GM19328 (cell line): ENCODE measurements at regions not wholly inside any gene's neighbourhood (a gene's known extent, or its start where the extent isn't known, plus 50 kb on each side); places are given as distances from the start of the nearest gene placed in this dataset.
"Not testable (repeated sequence)": the region's sequence is repeated elsewhere in the genome, so short reads cannot be mapped to it uniquely, and the experiment has no call there.

Source experiments
- ATAC-seq: cut with Tn5 transposase; IDR thresholded peaks from one replicate; pipeline ENCODE4 v1.9.1; 2021; ENCODE audit warnings: mild to moderate bottlenecking, moderate library complexity; ENCODE audit not compliant: unreplicated experiment

DNA sequence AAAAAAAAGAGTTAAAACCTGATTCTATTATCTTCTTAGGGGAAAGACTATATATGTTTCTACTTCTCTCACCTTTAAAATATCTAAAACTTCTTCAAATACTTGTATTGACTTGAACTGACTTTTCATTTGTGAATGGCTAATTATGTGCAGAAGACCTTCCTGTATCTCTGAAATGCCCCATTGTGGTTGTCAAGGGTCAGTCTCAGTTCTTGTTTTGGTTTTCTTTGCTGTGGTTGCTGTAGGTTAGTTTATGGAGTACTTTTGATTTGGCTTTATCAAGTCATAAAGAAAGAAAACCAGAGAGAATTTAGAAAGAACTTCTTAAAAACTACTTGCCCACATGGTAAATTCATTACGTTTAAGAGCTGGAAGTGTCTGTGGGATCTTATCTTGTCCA lies 345.3 kb upstream of the POU1F1 start:
- no peak for ATAC-seq

GRCh38 chr3:87615506-87615905 lies 339.1 kb upstream of the POU1F1 start:
- no peak for ATAC-seq

DNA sequence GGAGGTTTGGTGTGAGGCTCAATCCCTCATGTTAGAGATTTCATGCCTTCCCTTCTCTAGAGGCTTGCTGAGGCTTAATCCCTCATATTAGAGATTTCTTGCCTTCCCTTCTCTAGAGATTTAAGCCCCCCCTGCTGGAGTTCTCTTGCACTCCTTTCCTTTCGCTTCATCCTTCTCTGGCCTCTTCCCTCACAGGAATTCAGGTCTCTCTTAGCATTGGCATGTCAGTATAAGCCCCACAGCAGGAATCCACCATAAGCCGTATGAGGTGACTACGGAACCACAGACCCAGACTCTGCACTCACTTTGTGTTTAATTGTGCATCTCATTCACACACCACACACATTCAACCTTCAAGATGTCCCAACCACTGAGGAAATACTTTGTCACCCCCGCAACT lies 338.6 kb upstream of the POU1F1 start:
- no peak for ATAC-seq

- no peak for ATAC-seq
Observed at GRCh38 chr3:87607234-87607633, 330.9 kb upstream of the POU1F1 start.

DNA sequence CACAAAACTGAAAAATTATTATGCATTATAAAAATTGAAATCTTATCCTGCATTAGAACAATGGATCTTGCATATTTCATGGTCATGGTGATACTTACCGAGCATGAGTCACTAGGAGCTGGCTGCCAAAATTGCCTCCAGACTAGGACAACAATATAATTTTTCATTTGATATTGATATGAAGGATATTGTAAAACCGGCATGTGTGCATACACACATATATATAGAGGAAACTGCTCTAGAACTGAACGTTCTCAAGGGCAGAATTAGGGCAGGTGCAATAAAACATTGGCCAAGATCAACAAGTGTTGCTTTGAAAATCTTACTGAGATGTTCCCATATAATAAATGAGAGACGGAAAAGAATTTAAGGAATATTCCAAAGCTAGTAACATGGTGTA lies 319.4 kb upstream of the POU1F1 start:
- no peak for ATAC-seq

- no peak for ATAC-seq
Observed at GRCh38 chr3:87581240-87581639, 304.9 kb upstream of the POU1F1 start.

DNA sequence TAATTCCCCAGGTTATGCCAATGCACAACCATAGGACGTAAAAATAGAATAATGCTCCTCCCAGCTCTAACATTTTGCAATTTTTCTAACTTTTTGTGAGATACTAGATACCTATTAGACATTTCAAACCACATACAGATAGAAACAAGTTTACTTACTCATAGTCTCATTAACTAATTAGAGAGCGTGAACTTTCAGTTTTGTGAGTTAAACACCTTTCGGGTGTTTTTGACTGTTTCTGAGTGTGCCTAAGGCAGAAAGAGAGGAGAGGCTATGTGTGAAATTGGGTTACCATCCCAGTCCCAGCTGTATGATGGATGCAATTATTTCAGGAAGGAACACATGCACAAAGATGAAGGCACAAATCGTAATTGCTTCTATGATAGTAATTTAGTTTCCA lies 300.4 kb upstream of the POU1F1 start:
- no peak for ATAC-seq

DNA sequence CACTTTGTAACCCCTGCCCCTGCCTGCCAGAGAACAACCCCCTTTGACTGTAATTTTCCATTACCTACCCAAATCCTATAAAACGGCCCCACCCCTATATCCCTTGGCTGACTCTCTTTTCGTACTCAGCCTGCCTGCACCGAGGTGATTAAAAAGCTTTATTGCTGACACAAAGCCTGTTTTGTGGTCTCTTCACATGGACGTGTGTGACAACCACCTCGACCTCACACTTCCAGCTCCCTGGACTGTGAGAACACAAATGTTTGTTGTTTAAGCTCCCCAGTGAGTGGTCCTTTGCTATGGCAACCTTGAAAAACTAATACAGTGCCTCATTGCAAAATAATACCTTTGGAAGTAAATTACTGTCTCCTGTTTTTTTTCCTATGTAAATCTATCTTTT lies 299.2 kb upstream of the POU1F1 start:
- no peak for ATAC-seq

GRCh38 chr3:87568331-87568730 lies 291.9 kb upstream of the POU1F1 start:
- no peak for ATAC-seq

- ATAC-seq = no peak
Observed at GRCh38 chr3:87564438-87564837, 288.1 kb upstream of the POU1F1 start.

GRCh38 chr3:87563712-87564111 lies 287.3 kb upstream of the POU1F1 start:
- ATAC-seq = no peak

DNA sequence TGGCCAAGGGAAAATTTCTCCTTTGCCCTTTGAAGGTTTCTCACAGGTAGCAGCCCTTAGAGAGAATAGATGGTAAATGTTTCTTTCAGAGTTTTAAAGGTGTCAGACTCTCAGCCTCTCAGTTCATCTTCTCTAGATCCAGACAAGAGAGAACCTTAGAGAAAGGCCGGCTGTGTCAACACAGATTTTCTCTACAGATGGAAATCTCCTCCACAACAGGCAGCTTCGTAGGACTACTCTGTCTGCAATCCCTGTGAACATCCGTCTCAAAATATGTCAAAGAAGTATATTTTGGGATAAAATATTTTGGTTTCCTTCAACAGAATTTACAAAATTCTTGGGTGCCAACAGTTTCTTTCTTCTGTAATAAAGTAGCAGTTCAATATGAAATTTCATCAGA lies 282.1 kb upstream of the POU1F1 start:
- ATAC-seq = no peak

- no peak for ATAC-seq
Observed at GRCh38 chr3:87555290-87555689, 278.9 kb upstream of the POU1F1 start.

- ATAC-seq = no peak
Observed at GRCh38 chr3:87553058-87553457, 276.7 kb upstream of the POU1F1 start.

DNA sequence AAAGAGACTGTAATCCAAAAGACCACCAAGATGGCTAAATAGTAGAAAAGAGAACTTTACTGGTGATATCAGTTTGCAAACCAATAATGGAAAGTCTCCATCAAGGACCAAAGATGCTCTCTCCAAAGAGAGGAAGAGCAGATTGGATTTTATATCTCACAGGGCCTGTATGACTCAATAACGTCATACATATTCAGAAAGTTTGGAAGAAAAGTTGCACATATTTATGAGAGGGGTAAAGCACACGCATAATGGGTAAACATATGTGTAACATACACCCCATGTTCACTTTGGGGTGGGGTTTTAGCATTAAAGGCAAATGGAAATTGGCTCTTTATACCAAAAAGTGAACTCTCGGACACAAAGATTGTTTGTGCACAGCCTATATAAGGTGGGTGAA lies 274.5 kb upstream of the POU1F1 start:
- ATAC-seq = no peak

- no peak for ATAC-seq
Observed at GRCh38 chr3:87549208-87549607, 272.8 kb upstream of the POU1F1 start.

DNA sequence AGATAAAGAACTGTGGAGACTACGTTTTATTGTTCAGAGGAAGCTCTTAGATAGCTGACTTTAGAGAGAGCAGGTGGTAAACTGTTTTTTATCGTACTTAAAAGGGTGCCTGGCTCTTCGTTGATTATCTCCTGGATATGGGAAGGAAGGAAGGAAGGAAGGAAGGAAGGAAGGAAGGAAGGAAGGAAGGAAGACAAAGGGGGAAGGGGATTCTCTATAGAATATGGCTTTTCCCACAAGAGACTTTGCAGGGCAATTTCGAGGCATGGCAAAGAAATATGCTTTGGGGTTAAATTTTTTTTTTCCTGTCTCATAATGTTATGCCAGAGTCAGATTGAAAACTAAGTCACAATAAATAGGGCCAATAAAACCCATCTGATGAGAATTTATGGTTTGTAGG lies 271.9 kb upstream of the POU1F1 start:
- ATAC-seq = no peak

- no peak for ATAC-seq
Observed at GRCh38 chr3:87546216-87546615, 269.8 kb upstream of the POU1F1 start.

DNA sequence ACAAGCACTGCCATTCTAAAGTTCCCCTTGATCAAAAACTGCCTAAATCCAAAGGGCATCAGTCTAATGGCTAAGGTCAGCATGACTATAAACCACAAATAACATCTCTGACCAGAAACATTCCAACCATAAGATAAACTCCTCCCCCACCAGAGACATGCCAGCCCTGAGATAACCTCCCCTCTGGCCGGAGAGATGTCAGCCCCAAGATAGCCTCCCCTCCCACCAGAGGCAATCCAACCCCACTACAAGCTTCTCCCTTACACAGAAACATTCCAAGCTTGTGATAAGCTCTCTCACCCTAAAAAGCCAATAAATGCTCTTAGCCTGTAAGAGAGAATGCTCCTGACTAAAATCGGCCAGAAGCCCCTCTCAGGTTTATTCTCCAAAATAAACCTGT lies 267.0 kb upstream of the POU1F1 start:
- not testable (repeated sequence) for ATAC-seq

DNA sequence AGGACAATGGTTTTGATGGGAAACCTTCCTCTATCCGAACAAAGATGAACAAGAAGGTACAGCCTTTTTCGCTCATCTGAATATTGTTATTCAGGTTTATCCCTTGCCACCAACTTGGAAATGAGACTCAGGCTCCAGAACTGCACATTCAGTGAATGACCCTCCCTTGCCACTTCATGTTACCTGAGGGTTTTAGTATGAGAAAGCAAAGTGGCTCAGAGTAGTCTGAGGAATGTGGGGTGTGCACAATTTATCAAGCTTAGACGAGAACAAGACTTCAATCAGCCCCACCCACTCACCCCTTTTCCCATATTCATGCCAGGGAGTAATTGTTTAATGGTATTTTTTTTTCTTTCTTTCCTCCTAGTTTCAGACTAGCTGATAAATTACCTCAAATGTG lies 265.3 kb upstream of the POU1F1 start:
- ATAC-seq = no peak

GRCh38 chr3:87538722-87539121 lies 262.3 kb upstream of the POU1F1 start:
- not testable (repeated sequence) for ATAC-seq

DNA sequence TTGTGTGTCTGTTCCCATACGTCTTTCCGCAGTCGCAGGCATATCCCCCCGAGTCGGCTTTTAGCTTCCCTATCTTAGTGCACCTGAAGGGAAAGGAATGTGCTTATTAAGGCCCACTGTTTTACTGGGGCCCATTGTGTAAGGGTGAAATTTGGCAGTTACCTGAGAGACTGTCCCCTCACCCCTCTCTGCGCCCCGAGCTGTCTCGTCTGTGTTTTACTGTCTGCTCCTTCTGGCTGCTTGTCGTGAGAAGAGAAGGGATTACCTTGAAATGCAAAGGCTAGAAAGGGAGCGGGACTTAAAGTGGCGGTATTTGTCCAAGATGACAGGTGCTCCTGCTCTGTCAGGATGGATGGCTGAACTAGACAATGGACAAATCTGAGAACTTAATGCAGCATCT lies 233.0 kb upstream of the POU1F1 start:
- ATAC-seq = no peak

DNA sequence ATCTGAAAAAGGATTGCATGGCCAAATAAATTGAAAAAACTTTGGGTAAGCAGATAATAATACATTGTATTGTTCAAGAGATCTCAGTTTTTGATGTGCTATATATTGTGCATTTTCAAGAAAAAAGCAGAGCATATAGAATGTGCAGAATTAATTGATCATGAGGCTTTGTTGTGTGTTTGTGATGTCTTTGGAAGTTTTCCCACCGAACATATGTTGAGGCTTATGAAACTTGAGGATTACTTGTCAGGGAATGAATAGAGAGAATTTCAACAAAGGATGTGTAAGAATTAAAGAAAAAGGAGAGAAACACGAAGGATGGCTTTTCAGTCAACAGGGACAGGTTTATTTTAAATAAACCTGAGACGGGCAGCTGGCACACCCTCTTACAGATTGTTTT lies 232.5 kb upstream of the POU1F1 start:
- ATAC-seq = no peak

DNA sequence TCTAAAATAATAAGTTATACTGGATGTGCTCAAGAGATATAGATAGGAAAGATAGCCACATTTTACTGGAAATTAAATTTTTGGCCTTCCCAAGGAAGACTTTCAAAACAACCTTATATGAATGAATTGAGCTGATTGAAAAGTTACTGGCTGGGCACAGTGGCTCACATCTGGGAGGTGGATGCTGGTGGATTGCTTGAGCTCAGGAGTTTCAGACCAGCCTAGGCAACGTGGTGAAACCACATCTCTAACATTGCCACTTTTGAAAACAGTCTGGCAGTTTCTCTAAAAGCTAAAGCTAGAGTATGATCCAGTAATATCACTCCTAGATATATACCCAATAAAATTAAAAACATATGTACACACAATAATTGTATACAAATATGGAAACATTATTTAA lies 231.4 kb upstream of the POU1F1 start:
- ATAC-seq = no peak
